HCT116 (cell line): ENCODE measurements at regions not wholly inside any gene's neighbourhood (a gene's known extent, or its start where the extent isn't known, plus 50 kb on each side); places are given as distances from the start of the nearest gene placed in this dataset.

Experiments
- ATAC-seq: fragments of 200-7000 bp; cut with Tn5 transposase; 2 replicates; pipeline ENCODE4 v1.9.1; 2020; ENCODE audit warnings: mild to moderate bottlenecking, moderate library complexity
- BruUV-seq: library from RNA; stranded (reverse); fragments of 400-500 nt; replicated peaks from 2 replicates; lab custom pipeline; 2021; lab: Mats Ljungman, UMichigan
- CTCF ChIA-PET: fragments of 300-600 bp; sonication (Branson Sonifier 250); formaldehyde crosslinking; loops from one replicate; lab custom pipeline; 2021; ENCODE audit warnings: antibody characterized with exemption; lab: Charles Lee
- POLR2A ChIA-PET: fragments of 300-600, 350-600 bp; sonication (Branson Sonifier 250); formaldehyde crosslinking; loops from one replicate; lab custom pipeline; 2021; ENCODE audit warnings: antibody characterized with exemption; lab: Charles Lee
- RAD21 ChIA-PET, 2 experiments: fragments of 300-600 bp; sonication (Branson Sonifier 250); formaldehyde crosslinking; loops; one replicate each; lab custom pipeline; 2023; ENCODE audit warnings: low total read pairs in 2 of 2; ENCODE audit not compliant: uncharacterized antibody in 2 of 2, unreplicated experiment in 2 of 2, low non-redundant PET in 1 of 2; lab: Charles Lee
- DNase-seq: peaks from one replicate; pipeline ENCODE4 v3.0.0-alpha.2; 2010; ENCODE audit warnings: low read depth, low spot score
- H2AFZ ChIP-seq: fragments of 200-600 bp; shearing (Covaris generic), sonication (generic); 2 replicates; pipeline ENCODE4 v1.6.1; 2017; ENCODE audit warnings: low read depth, mixed run types, mixed read lengths, antibody characterized with exemption, low read length; ENCODE audit not compliant: poor library complexity, severe bottlenecking
- H3K27ac ChIP-seq: 2 replicates; pipeline ENCODE4 v1.5.1; 2012; ENCODE audit warnings: low read depth, low read length
- H3K27me3 ChIP-seq: fragments of 200-600 bp; sonication (generic); 2 replicates; pipeline ENCODE4 v1.6.1; 2016; ENCODE audit warnings: mixed run types, low read length, mixed read lengths; ENCODE audit not compliant: insufficient read depth
- H3K36me3 ChIP-seq, 2 experiments: fragments of 200-500 bp in 1 of 2; fragments of 200-600 bp in 1 of 2; sonication (Bioruptor generic) in 1 of 2; sonication (generic) in 1 of 2; 2 replicates each; pipeline versions ENCODE4 v1.5.1 to v1.6.1; 2014 to 2016; ENCODE audit warnings: low read length in 2 of 2, inconsistent platforms in 1 of 2, mixed read lengths in 1 of 2, mixed run types in 1 of 2; ENCODE audit not compliant: insufficient read depth in 2 of 2, control insufficient read depth in 1 of 2
- H3K4me1 ChIP-seq, 2 experiments: fragments of 200-600 bp in 1 of 2; sonication (generic) in 1 of 2; 2 replicates each; pipeline versions ENCODE4 v1.5.1 to v1.6.1; 2012 to 2017; ENCODE audit warnings: low read length in 2 of 2, inconsistent platforms in 1 of 2, mild to moderate bottlenecking in 1 of 2, mixed read lengths in 1 of 2, mixed run types in 1 of 2, moderate library complexity in 1 of 2; ENCODE audit not compliant: insufficient read depth in 2 of 2, control insufficient read depth in 1 of 2
- H3K4me2 ChIP-seq: fragments of 200-600 bp; sonication (generic); 2 replicates; pipeline ENCODE4 v1.6.1; 2017; ENCODE audit warnings: mixed run types, low read length, mixed read lengths
- H3K4me3 ChIP-seq, 2 experiments: fragments of 200-600 bp in 1 of 2; sonication (generic) in 1 of 2; replicated peaks in 1 of 2; 2 replicates each; pipeline ENCODE4 v1.5.1; 2011 to 2016; ENCODE audit warnings: low read length in 2 of 2, control low read depth in 1 of 2, low read depth in 1 of 2, mild to moderate bottlenecking in 1 of 2, mixed read lengths in 1 of 2, mixed run types in 1 of 2
- H3K79me2 ChIP-seq: fragments of 200-600 bp; sonication (generic); 2 replicates; pipeline ENCODE4 v1.6.1; 2017; ENCODE audit warnings: mild to moderate bottlenecking, mixed run types, low read length, moderate library complexity, mixed read lengths; ENCODE audit not compliant: insufficient read depth
- H3K9ac ChIP-seq: fragments of 200-600 bp; sonication (generic); 2 replicates; pipeline ENCODE4 v1.6.1; 2016; ENCODE audit warnings: low read length, mixed read lengths
- H3K9me2 ChIP-seq: fragments of 200-600 bp; sonication (generic), shearing (Covaris generic); 2 replicates; pipeline ENCODE4 v1.6.1; 2017; ENCODE audit warnings: mixed run types, mild to moderate bottlenecking, moderate library complexity; ENCODE audit not compliant: insufficient read depth
- H3K9me3 ChIP-seq, 2 experiments: fragments of 200-500 bp in 1 of 2; fragments of 200-600 bp in 1 of 2; sonication (Bioruptor generic) in 1 of 2; sonication (generic) in 1 of 2; 2 replicates each; pipeline ENCODE4 v1.6.1; 2014 to 2017; ENCODE audit warnings: low read length in 2 of 2, mixed read lengths in 2 of 2, inconsistent platforms in 1 of 2, low read depth in 1 of 2, mild to moderate bottlenecking in 1 of 2, mixed run types in 1 of 2, moderate library complexity in 1 of 2; ENCODE audit not compliant: control insufficient read depth in 1 of 2, insufficient read depth in 1 of 2
- H4K20me1 ChIP-seq: fragments of 200-600 bp; sonication (generic), shearing (Covaris generic); 2 replicates; pipeline ENCODE4 v1.6.1; 2017; ENCODE audit warnings: mixed run types, mild to moderate bottlenecking, moderate library complexity; ENCODE audit not compliant: insufficient read depth
- ATF3 ChIP-seq: IDR thresholded peaks from 2 replicates; pipeline ENCODE4 v1.6.1; 2012
- CBX3 ChIP-seq: IDR thresholded peaks from 2 replicates; pipeline ENCODE4 v1.6.1; 2012; ENCODE audit warnings: low read depth
- CEBPB ChIP-seq: IDR thresholded peaks from 2 replicates; pipeline ENCODE4 v1.6.1; 2012; ENCODE audit warnings: low read depth
- CTCF ChIP-seq, 3 experiments: fragments of 200-600 bp in 1 of 3; sonication (generic) in 1 of 3; IDR thresholded peaks in 2 of 3; conservative IDR thresholded peaks in 1 of 3; 2 replicates each; pipeline ENCODE4 v1.5.1; 2012 to 2017; ENCODE audit warnings: low read depth in 2 of 3, low read length in 2 of 3, antibody characterized with exemption in 1 of 3, borderline replicate concordance in 1 of 3, control low read depth in 1 of 3, mild to moderate bottlenecking in 1 of 3, mixed read lengths in 1 of 3, mixed run types in 1 of 3, moderate library complexity in 1 of 3; ENCODE audit not compliant: insufficient read depth in 1 of 3
- EGR1 ChIP-seq: IDR thresholded peaks from 2 replicates; pipeline ENCODE4 v1.6.1; 2012; ENCODE audit warnings: low read depth
- ELF1 ChIP-seq: IDR thresholded peaks from 2 replicates; pipeline ENCODE4 v1.6.1; 2012; ENCODE audit warnings: low read depth, borderline replicate concordance
- EZH2 ChIP-seq: fragments of 200-600 bp; sonication (generic); IDR thresholded peaks from 2 replicates; pipeline ENCODE4 v1.6.1; 2017; ENCODE audit warnings: antibody characterized with exemption, mixed run types
- EZH2phosphoT487 ChIP-seq: fragments of 200-600 bp; IDR thresholded peaks from 2 replicates; pipeline ENCODE4 v1.6.1; 2018; ENCODE audit warnings: antibody characterized with exemption, borderline replicate concordance
- FOSL1 ChIP-seq: IDR thresholded peaks from 2 replicates; pipeline ENCODE4 v1.6.1; 2012; ENCODE audit warnings: low read depth
- JUND ChIP-seq: IDR thresholded peaks from 2 replicates; pipeline ENCODE4 v1.6.1; 2012
- POLR2A ChIP-seq: IDR thresholded peaks from 2 replicates; pipeline ENCODE4 v1.7.0; 2011; ENCODE audit warnings: borderline replicate concordance; ENCODE audit not compliant: insufficient read depth, insufficient read length; ENCODE audit errors: extremely low read depth
- POLR2AphosphoS5 ChIP-seq: IDR thresholded peaks from 2 replicates; pipeline ENCODE4 v1.6.1; 2011; ENCODE audit warnings: mild to moderate bottlenecking, low read depth, low read length, moderate library complexity
- RAD21 ChIP-seq: IDR thresholded peaks from 2 replicates; pipeline ENCODE4 v1.6.1; 2012; ENCODE audit warnings: low read depth, mild to moderate bottlenecking
- SIN3A ChIP-seq: IDR thresholded peaks from 2 replicates; pipeline ENCODE4 v1.6.1; 2012; ENCODE audit warnings: low read depth
- TCF7L2 ChIP-seq: IDR thresholded peaks from 2 replicates; pipeline ENCODE4 v1.7.0; 2011; ENCODE audit warnings: borderline replicate concordance, inconsistent platforms; ENCODE audit not compliant: insufficient read depth, insufficient read length; ENCODE audit errors: extremely low read depth
- YY1 ChIP-seq: IDR thresholded peaks from 2 replicates; pipeline ENCODE4 v1.6.1; 2011; ENCODE audit warnings: low read length, low read depth, moderate library complexity, mild to moderate bottlenecking; ENCODE audit not compliant: insufficient replicate concordance; ENCODE audit errors: extremely low read depth
- ZFX ChIP-seq: fragments of 450-650 bp; IDR thresholded peaks from 2 replicates; pipeline ENCODE4 v1.6.1; 2017
- ZNF274 ChIP-seq: fragments of 200-500 bp; sonication (Bioruptor generic); IDR thresholded peaks from 2 replicates; pipeline ENCODE4 v1.6.1; 2014; ENCODE audit warnings: mild to moderate bottlenecking, low read depth, low read length, inconsistent platforms
- intact Hi-C: fragments of 100-400 bp; cut with micrococcal nuclease; formaldehyde crosslinking; loops from 2 replicates; pipeline ENCODE4 v1.10.0; 2022
- TF ChIP-seq, protein P1 (sequence below): IDR thresholded peaks from 2 replicates; pipeline ENCODE4 v1.6.1; 2011; ENCODE audit warnings: mild to moderate bottlenecking, low read length, moderate library complexity; ENCODE audit not compliant: insufficient replicate concordance; ENCODE audit errors: extremely low read depth
- TF ChIP-seq, protein P2 (sequence below): IDR thresholded peaks from 2 replicates; pipeline ENCODE4 v1.6.1; 2012

GRCh38 chr4:20109391-20109790 is 142.3 kb upstream of the SLIT2 start (continued):
- TF ChIP-seq, protein P1, sequence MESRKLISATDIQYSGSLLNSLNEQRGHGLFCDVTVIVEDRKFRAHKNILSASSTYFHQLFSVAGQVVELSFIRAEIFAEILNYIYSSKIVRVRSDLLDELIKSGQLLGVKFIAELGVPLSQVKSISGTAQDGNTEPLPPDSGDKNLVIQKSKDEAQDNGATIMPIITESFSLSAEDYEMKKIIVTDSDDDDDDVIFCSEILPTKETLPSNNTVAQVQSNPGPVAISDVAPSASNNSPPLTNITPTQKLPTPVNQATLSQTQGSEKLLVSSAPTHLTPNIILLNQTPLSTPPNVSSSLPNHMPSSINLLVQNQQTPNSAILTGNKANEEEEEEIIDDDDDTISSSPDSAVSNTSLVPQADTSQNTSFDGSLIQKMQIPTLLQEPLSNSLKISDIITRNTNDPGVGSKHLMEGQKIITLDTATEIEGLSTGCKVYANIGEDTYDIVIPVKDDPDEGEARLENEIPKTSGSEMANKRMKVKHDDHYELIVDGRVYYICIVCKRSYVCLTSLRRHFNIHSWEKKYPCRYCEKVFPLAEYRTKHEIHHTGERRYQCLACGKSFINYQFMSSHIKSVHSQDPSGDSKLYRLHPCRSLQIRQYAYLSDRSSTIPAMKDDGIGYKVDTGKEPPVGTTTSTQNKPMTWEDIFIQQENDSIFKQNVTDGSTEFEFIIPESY, result no peak
- TF ChIP-seq ZFX (no peak), ELF1 (no peak)
- TF ChIP-seq, all 23 proteins: peak for 0

- H3K27ac ChIP-seq, result no peak overlapping the region
- ATAC-seq (no peak), DNase-seq (no peak)
- H3K4me3 ChIP-seq, result no peak overlapping the region
- ChIA-PET RAD21 (no interaction called here), CTCF (no interaction called here), POLR2A (no interaction called here)
- H3K4me2 ChIP-seq, result no peak overlapping the region
- no peaks in the 10 kb centered on the region for H3K36me3 ChIP-seq
- no peaks in the 10 kb centered on the region for H3K79me2 ChIP-seq
- no peaks in the 10 kb centered on the region for H4K20me1 ChIP-seq
- no peaks in the 10 kb centered on the region for H3K9me3 ChIP-seq
- H3K27me3 ChIP-seq, result no peaks in the 10 kb centered on the region
- no peaks in the 10 kb centered on the region for H3K4me1 ChIP-seq
- no peak overlapping the region for H2AFZ ChIP-seq
- TF ChIP-seq EGR1, result no peak
- TF ChIP-seq, protein P2, sequence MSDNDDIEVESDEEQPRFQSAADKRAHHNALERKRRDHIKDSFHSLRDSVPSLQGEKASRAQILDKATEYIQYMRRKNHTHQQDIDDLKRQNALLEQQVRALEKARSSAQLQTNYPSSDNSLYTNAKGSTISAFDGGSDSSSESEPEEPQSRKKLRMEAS, result no peak
- no peak for TF ChIP-seq POLR2A
- TF ChIP-seq, protein P1, result no peak
- TF ChIP-seq JUND, result no peak
- no peak for TF ChIP-seq YY1
- no peak for TF ChIP-seq ZNF274
- TF ChIP-seq POLR2AphosphoS5, result no peak
- TF ChIP-seq TCF7L2, result no peak
- TF ChIP-seq RAD21, result no peak
- no peak for TF ChIP-seq CTCF (IDR thresholded peaks at IDR 0.05 in 2 of 3, conservative IDR thresholded peaks at IDR 0.05 in 1 of 3; ENCODE audit: borderline replicate concordance in 1 of 3, insufficient read depth in 1 of 3, low read depth in 2 of 3, low read length in 2 of 3)
- TF ChIP-seq EZH2, result no peak
- no peak for TF ChIP-seq ZFX
- no peak for TF ChIP-seq CEBPB
- no peak for TF ChIP-seq CBX3
- no peak for TF ChIP-seq FOSL1
- no peak for TF ChIP-seq ATF3
- TF ChIP-seq EZH2phosphoT487, result no peak
- no peak for TF ChIP-seq SIN3A
- no peak for TF ChIP-seq ELF1
- no peaks in the 10 kb centered on the region for H3K9me2 ChIP-seq
- BruUV-seq, result no TSS peak
- no peak overlapping the region for H3K9ac ChIP-seq
- intact Hi-C loops, result no loop called here
These were observed 144.8 kb upstream of the SLIT2 start for GRCh38 chr4:20106921-20107320.
